HepG2 (cell line): ENCODE measurements at regions not wholly inside any gene's neighbourhood (a gene's known extent, or its start where the extent isn't known, plus 50 kb on each side); places are given as distances from the start of the nearest gene placed in this dataset.

Experiments used
- ATAC-seq: fragments of 200-7000 bp; cut with Tn5 transposase; 3 replicates; pipeline ENCODE4 v1.9.1; 2020; ENCODE audit warnings: mild to moderate bottlenecking, moderate library complexity
- BruUV-seq: library from RNA; stranded (reverse); fragments of 400-500 nt; replicated peaks from 2 replicates; lab custom pipeline; 2021; lab: Mats Ljungman, UMichigan
- CTCF ChIA-PET: fragments of 300-600 bp; formaldehyde crosslinking; extraction: SDS; loops from one replicate; lab custom pipeline; 2021; ENCODE audit warnings: low total read pairs, inconsistent platforms, low intra/inter-chr PET ratio; lab: Yijun Ruan, JAX
- POLR2A ChIA-PET: fragments of 350-600 bp; sonication (Branson Sonifier 250); formaldehyde crosslinking; loops from one replicate; lab custom pipeline; 2020; ENCODE audit warnings: antibody characterized with exemption, inconsistent platforms; lab: Yijun Ruan, JAX
- DNase-seq: peaks from one replicate; pipeline ENCODE4 v3.0.0-alpha.2; 2015; ENCODE audit warnings: low spot score
- FAIRE-seq: peaks from 3 replicates; lab custom pipeline; 2011; peaks lifted over from hg19 to GRCh38; lab: Jason Lieb, UNC
- H2AFZ ChIP-seq: one replicate; pipeline ENCODE4 v1.6.1; 2011; ENCODE audit warnings: low read length, inconsistent platforms
- H3K27ac ChIP-seq: fragments of 300-600 bp; 3 replicates; pipeline ENCODE4 v1.8.0; 2011; ENCODE audit warnings: mixed run types, mild to moderate bottlenecking, mixed read lengths, low read length, inconsistent platforms; ENCODE audit not compliant: insufficient read depth; ENCODE audit errors: extremely low read length
- H3K27me3 ChIP-seq, 2 experiments: fragments of 200-600 bp in 1 of 2; 2 replicates in 1 of 2; 3 replicates in 1 of 2; pipeline versions ENCODE4 v1.6.0 to v1.8.0; 2011; ENCODE audit warnings: low read length in 2 of 2, mild to moderate bottlenecking in 2 of 2, moderate library complexity in 2 of 2, inconsistent platforms in 1 of 2; ENCODE audit not compliant: insufficient read depth in 2 of 2, control insufficient read depth in 1 of 2
- H3K36me3 ChIP-seq, 2 experiments: fragments of 200-600 bp in 1 of 2; replicated peaks in 1 of 2; 2 replicates in 1 of 2; 3 replicates in 1 of 2; pipeline versions ENCODE4 v1.5.1 to v1.8.0; 2011; ENCODE audit warnings: low read length in 2 of 2, inconsistent platforms in 1 of 2; ENCODE audit not compliant: insufficient read depth in 2 of 2, control insufficient read depth in 1 of 2
- H3K4me1 ChIP-seq: 2 replicates; pipeline ENCODE4 v1.5.1; 2012; ENCODE audit warnings: low read length, inconsistent platforms; ENCODE audit not compliant: insufficient read depth
- H3K4me2 ChIP-seq: 2 replicates; pipeline ENCODE4 v1.6.0; 2011; ENCODE audit warnings: low read depth, low read length, inconsistent platforms
- H3K4me3 ChIP-seq, 3 experiments: fragments of 200-600 bp in 1 of 3; sonication (generic), shearing (Covaris generic) in 1 of 3; replicated peaks in 1 of 3; 2 replicates each; pipeline ENCODE4 v1.5.1; 2011 to 2016; ENCODE audit warnings: low read length in 3 of 3, inconsistent platforms in 2 of 3, low read depth in 2 of 3, mild to moderate bottlenecking in 2 of 3, control low read depth in 1 of 3, mixed read lengths in 1 of 3; ENCODE audit not compliant: insufficient read depth in 1 of 3
- H3K79me2 ChIP-seq: one replicate; pipeline ENCODE4 v1.6.1; 2011; ENCODE audit warnings: low read length, inconsistent platforms; ENCODE audit not compliant: insufficient read depth
- H3K9ac ChIP-seq: 2 replicates; pipeline ENCODE4 v1.6.0; 2011; ENCODE audit warnings: mild to moderate bottlenecking, low read depth, low read length, inconsistent platforms; ENCODE audit not compliant: insufficient read depth
- H3K9me3 ChIP-seq: 2 replicates; pipeline ENCODE4 v1.5.1; 2012; ENCODE audit warnings: mild to moderate bottlenecking, low read length
- H4K20me1 ChIP-seq: 2 replicates; pipeline ENCODE4 v1.6.0; 2011; ENCODE audit warnings: inconsistent platforms, mild to moderate bottlenecking, low read length, moderate library complexity; ENCODE audit not compliant: insufficient read depth
- MAFF ChIP-seq: IDR thresholded peaks from 2 replicates; pipeline ENCODE4 v1.6.1; 2011; ENCODE audit warnings: low read depth, low read length, improper control_type of control experiment
- MAFK ChIP-seq, 2 experiments: IDR thresholded peaks in 1 of 2; conservative IDR thresholded peaks in 1 of 2; 2 replicates each; pipeline ENCODE4 v1.6.1; 2011; ENCODE audit warnings: improper control_type of control experiment in 2 of 2, low read length in 2 of 2
- ZNF564 ChIP-seq: sonication (generic); formaldehyde crosslinking; IDR thresholded peaks from 2 replicates; pipeline ENCODE4 v1.8.1; 2023; ENCODE audit warnings: mild to moderate bottlenecking, missing genetic modification reagents
- ZNF7 ChIP-seq: IDR thresholded peaks from 2 replicates; pipeline ENCODE4 v1.6.1; 2016; ENCODE audit warnings: missing biosample characterization, missing genetic modification reagents
- ZNF773 ChIP-seq: sonication (generic); formaldehyde crosslinking; IDR thresholded peaks from 2 replicates; pipeline ENCODE4 v1.4.0; 2020; ENCODE audit warnings: missing genetic modification reagents, borderline replicate concordance
- WGBS: methylation state at CpG from one replicate; pipeline ENCODE4 v1.1.6; 2017; ENCODE audit warnings: low lambda C conversion rate; 5-methylcytosine and 5-hydroxymethylcytosine counted together
- in situ Hi-C: cut with HindIII; loops from 2 replicates; pipeline ENCODE4 v1.10.0; 2017; ENCODE audit warnings: low pct_unique_long_range_greater_than_20kb; ENCODE audit not compliant: extremely low pct_ligation_motif_present
- intact Hi-C: fragments of 100-400 bp; cut with micrococcal nuclease; formaldehyde crosslinking; loops from one replicate; pipeline ENCODE4 v1.10.0; 2022; ENCODE audit not compliant: unreplicated experiment
- TF ChIP-seq, protein P1 (sequence below): IDR thresholded peaks from 2 replicates; pipeline ENCODE4 v1.6.1; 2016; ENCODE audit warnings: low read depth, control low read depth
- TF ChIP-seq, protein P2 (sequence below): sonication (generic); formaldehyde crosslinking; IDR thresholded peaks from 2 replicates; pipeline ENCODE4 v1.8.0; 2022; ENCODE audit warnings: missing genetic modification reagents, mild to moderate bottlenecking, inconsistent platforms, borderline replicate concordance
- TF ChIP-seq, protein P3 (sequence below): sonication (generic); formaldehyde crosslinking; IDR thresholded peaks from 2 replicates; pipeline ENCODE4 v1.5.0; 2020; ENCODE audit warnings: missing genetic modification reagents, mild to moderate bottlenecking, borderline replicate concordance

DNA sequence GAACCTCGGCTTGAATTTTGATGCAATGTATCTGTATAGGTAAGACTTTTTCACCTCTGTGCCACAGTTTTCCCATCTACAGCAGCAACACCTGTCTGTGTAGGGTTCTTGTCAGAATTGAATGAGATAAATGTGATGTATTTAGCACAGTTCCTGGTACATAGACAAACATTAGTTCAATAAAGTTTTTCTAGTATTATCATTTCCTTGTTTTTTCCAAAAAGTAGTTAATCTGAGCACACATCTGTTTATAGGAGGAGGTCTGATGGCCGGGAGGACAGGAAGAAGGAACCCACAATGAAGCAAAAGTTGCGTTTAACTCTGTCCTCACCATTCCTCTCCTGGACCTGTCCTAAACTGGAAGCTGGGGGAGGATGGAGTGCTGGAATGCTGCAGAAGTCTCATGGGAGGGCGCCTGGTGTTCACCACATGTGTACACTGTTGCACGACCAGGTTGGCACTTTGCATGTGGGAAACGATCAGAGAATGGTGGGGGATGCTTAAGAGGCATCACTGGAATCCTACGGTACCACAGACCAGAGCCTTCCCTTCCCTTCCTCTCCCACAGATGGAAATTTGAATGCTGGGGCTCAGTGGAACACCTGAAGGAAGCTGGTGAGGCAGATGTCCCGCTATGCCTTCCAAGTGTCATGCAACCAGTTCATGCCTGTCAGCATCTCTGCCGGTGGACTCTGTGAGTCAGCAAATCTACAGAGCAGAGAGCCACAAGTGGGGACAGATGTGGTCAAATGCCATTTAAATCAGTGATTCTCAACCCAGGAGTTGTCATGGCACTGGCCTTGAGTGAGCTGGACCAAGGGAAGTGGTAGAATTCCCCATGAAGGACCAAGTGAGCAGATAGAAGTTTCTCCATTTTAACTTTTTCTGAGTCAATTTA, 315.6 kb downstream of the DLEU7 start:
- no peak overlapping the region for H3K27ac ChIP-seq
- no peak for ATAC-seq
- 92% methylated on average over 9 of the region's 9 CpGs for WGBS
- H3K79me2 ChIP-seq = no peaks in the 10 kb centered on the region
- H3K4me2 ChIP-seq = no peak overlapping the region
- no peaks in the 10 kb centered on the region for H3K9me3 ChIP-seq
- no TSS peak for BruUV-seq
- no peaks in the 10 kb centered on the region; a peak in 2 of 5 replicates for H3K36me3 ChIP-seq
- H3K9ac ChIP-seq = no peak overlapping the region
- H4K20me1 ChIP-seq = no peaks in the 10 kb centered on the region
- H3K4me3 ChIP-seq = no peak overlapping the region
- in situ Hi-C loops (loop anchor here (25.0 kb wide), 1 partner anchor 541 kb away; the partner anchor contains the start of gene TRIM13), intact Hi-C loops (loop anchor here (10.0 kb wide), 1 partner anchor 123 kb away; no protein-coding TSS in a partner anchor)
- POLR2A ChIA-PET = no interaction called here
- no peaks in the 10 kb centered on the region for H3K27me3 ChIP-seq
- peaks cover 10% of the 10 kb centered on the region for H3K4me1 ChIP-seq
- CTCF ChIA-PET = no interaction called here
- no peak overlapping the region for H2AFZ ChIP-seq
- no peak for DNase-seq
- FAIRE-seq = no peak
- TF ChIP-seq ZNF773 (CRISPR knock-in tag) (no peak), MAFF (peak; percentile 43), ZNF7 (CRISPR knock-in tag) (0 out of 2 replicates have a peak, but pooled peaks have one; percentile 51), MAFK (conservative IDR thresholded peaks at IDR 0.05 in 1 of 2, IDR thresholded peaks at IDR 0.05 in 1 of 2; ENCODE audit: low read length in 2 of 2) (peak; percentile 24 to 38; a peak in 3 of 4 replicates), ZNF564 (CRISPR knock-in tag) (no peak)
- TF ChIP-seq, protein P1, sequence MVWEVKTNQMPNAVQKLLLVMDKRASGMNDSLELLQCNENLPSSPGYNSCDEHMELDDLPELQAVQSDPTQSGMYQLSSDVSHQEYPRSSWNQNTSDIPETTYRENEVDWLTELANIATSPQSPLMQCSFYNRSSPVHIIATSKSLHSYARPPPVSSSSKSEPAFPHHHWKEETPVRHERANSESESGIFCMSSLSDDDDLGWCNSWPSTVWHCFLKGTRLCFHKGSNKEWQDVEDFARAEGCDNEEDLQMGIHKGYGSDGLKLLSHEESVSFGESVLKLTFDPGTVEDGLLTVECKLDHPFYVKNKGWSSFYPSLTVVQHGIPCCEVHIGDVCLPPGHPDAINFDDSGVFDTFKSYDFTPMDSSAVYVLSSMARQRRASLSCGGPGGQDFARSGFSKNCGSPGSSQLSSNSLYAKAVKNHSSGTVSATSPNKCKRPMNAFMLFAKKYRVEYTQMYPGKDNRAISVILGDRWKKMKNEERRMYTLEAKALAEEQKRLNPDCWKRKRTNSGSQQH (CRISPR knock-in tag) = no peak
- TF ChIP-seq, protein P2, sequence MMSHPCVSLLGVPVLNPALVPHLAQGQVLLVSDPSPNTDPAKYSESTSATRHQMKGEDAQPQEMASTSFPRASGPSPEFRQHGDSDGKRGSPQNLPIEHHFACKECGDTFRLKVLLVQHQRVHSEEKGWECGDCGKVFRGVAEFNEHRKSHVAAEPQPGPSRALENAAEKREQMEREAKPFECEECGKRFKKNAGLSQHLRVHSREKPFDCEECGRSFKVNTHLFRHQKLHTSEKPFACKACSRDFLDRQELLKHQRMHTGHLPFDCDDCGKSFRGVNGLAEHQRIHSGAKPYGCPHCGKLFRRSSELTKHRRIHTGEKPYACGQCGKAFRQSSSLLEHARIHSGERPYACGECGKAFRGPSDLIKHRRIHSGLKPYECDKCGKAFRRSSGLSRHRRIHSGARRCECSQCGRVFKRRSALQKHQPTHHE (CRISPR knock-in tag) = no peak
- TF ChIP-seq, protein P3, sequence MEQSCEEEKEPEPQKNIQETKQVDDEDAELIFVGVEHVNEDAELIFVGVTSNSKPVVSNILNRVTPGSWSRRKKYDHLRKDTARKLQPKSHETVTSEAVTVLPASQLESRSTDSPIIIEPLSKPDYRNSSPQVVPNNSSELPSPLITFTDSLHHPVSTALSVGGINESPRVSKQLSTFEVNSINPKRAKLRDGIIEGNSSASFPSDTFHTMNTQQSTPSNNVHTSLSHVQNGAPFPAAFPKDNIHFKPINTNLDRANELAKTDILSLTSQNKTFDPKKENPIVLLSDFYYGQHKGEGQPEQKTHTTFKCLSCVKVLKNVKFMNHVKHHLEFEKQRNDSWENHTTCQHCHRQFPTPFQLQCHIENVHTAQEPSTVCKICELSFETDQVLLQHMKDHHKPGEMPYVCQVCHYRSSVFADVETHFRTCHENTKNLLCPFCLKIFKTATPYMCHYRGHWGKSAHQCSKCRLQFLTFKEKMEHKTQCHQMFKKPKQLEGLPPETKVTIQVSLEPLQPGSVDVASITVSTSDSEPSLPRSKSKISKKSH (CRISPR knock-in tag) = no peak
